Mesenchymal stem cell (in vitro differentiated cells and primary cell): ENCODE measurements at regions not wholly inside any gene's neighbourhood (a gene's known extent, or its start where the extent isn't known, plus 50 kb on each side); places are given as distances from the start of the nearest gene placed in this dataset.

ENCODE experiments used
- DNase-seq: peaks from one replicate; pipeline ENCODE4 v3.0.0-alpha.2; 2013
- H2AFZ ChIP-seq: one replicate; pipeline ENCODE4 v1.6.1; 2013; ENCODE audit warnings: low read depth, mild to moderate bottlenecking, control low read depth, inconsistent platforms, low read length, moderate library complexity
- H2AK5ac ChIP-seq: 2 replicates; pipeline ENCODE4 v1.6.1; 2013; ENCODE audit warnings: low read length, moderate library complexity, mild to moderate bottlenecking, inconsistent platforms; ENCODE audit not compliant: severe bottlenecking
- H2BK120ac ChIP-seq: one replicate; pipeline ENCODE4 v1.6.1; 2013; ENCODE audit warnings: low read depth, mild to moderate bottlenecking, inconsistent platforms, low read length, moderate library complexity
- H2BK12ac ChIP-seq, 2 experiments: one replicate each; pipeline ENCODE4 v1.6.1; 2013; ENCODE audit warnings: inconsistent platforms in 2 of 2, low read length in 2 of 2, mild to moderate bottlenecking in 2 of 2, moderate library complexity in 2 of 2, control low read depth in 1 of 2
- H2BK15ac ChIP-seq: one replicate; pipeline ENCODE4 v1.6.1; 2013; ENCODE audit warnings: mild to moderate bottlenecking, low read depth, inconsistent platforms; ENCODE audit not compliant: poor library complexity, severe bottlenecking
- H2BK5ac ChIP-seq: 2 replicates; pipeline ENCODE4 v1.6.1; 2013; ENCODE audit warnings: low read depth, mild to moderate bottlenecking, low read length, control low read depth, inconsistent platforms; ENCODE audit not compliant: poor library complexity, severe bottlenecking
- H3K14ac ChIP-seq, 2 experiments: one replicate each; pipeline ENCODE4 v1.6.1; 2013; ENCODE audit warnings: inconsistent platforms in 2 of 2, low read length in 2 of 2, control low read depth in 1 of 2, mild to moderate bottlenecking in 1 of 2, moderate library complexity in 1 of 2
- H3K18ac ChIP-seq, 2 experiments: one replicate each; pipeline ENCODE4 v1.6.1; 2013; ENCODE audit warnings: inconsistent platforms in 2 of 2, low read length in 2 of 2, control low read depth in 1 of 2, low read depth in 1 of 2, mild to moderate bottlenecking in 1 of 2
- H3K23ac ChIP-seq, 2 experiments: one replicate each; pipeline ENCODE4 v1.6.1; 2013; ENCODE audit warnings: inconsistent platforms in 2 of 2, low read length in 2 of 2, mild to moderate bottlenecking in 2 of 2, moderate library complexity in 2 of 2, control low read depth in 1 of 2
- H3K27ac ChIP-seq: 2 replicates; pipeline ENCODE4 v1.5.1; 2013; ENCODE audit warnings: mild to moderate bottlenecking, moderate library complexity, low read length, control low read depth, inconsistent platforms; ENCODE audit not compliant: poor library complexity, severe bottlenecking
- H3K27me3 ChIP-seq, 2 experiments: 2 replicates each; pipeline versions ENCODE4 v1.6.1 to v1.7.0; 2013; ENCODE audit warnings: low read length in 2 of 2, mild to moderate bottlenecking in 2 of 2, moderate library complexity in 2 of 2, control low read depth in 1 of 2, inconsistent platforms in 1 of 2; ENCODE audit not compliant: control insufficient read depth in 1 of 2, insufficient read depth in 1 of 2
- H3K36me3 ChIP-seq, 2 experiments: 2 replicates each; pipeline versions ENCODE4 v1.6.1 to v1.7.0; 2013; ENCODE audit warnings: low read length in 2 of 2, control low read depth in 1 of 2, inconsistent platforms in 1 of 2, low read depth in 1 of 2, mild to moderate bottlenecking in 1 of 2; ENCODE audit not compliant: insufficient read depth in 2 of 2, control insufficient read depth in 1 of 2
- H3K4ac ChIP-seq, 2 experiments: one replicate each; pipeline ENCODE4 v1.6.1; 2013; ENCODE audit warnings: inconsistent platforms in 2 of 2, low read length in 2 of 2, mild to moderate bottlenecking in 2 of 2, moderate library complexity in 2 of 2, control low read depth in 1 of 2, low read depth in 1 of 2
- H3K4me1 ChIP-seq: 2 replicates; pipeline ENCODE4 v1.6.1; 2013; ENCODE audit warnings: low read depth, low read length, control low read depth; ENCODE audit not compliant: control insufficient read depth, insufficient read depth
- H3K4me2 ChIP-seq: 2 replicates; pipeline ENCODE4 v1.6.1; 2013; ENCODE audit warnings: low read length, mild to moderate bottlenecking, inconsistent platforms; ENCODE audit not compliant: poor library complexity, severe bottlenecking
- H3K4me3 ChIP-seq, 2 experiments: 2 replicates each; pipeline versions ENCODE4 v1.5.1 to v1.7.0; 2013; ENCODE audit warnings: low read length in 2 of 2, mild to moderate bottlenecking in 2 of 2, control low read depth in 1 of 2, low read depth in 1 of 2; ENCODE audit not compliant: insufficient read depth in 1 of 2
- H3K79me1 ChIP-seq: replicated peaks from 2 replicates; pipeline ENCODE4 v1.6.1; 2013; ENCODE audit warnings: mild to moderate bottlenecking, control low read depth, low read length, inconsistent platforms; ENCODE audit not compliant: poor library complexity, severe bottlenecking
- H3K9ac ChIP-seq: 2 replicates; pipeline ENCODE4 v1.7.0; 2013; ENCODE audit warnings: mild to moderate bottlenecking, low read length, moderate library complexity
- H3K9me3 ChIP-seq: 2 replicates; pipeline ENCODE4 v1.7.0; 2013; ENCODE audit warnings: mild to moderate bottlenecking, low read length; ENCODE audit not compliant: control insufficient read depth
- H4K8ac ChIP-seq: one replicate; pipeline ENCODE4 v1.6.1; 2013; ENCODE audit warnings: inconsistent platforms, mild to moderate bottlenecking, low read length, moderate library complexity
- H4K91ac ChIP-seq: one replicate; pipeline ENCODE4 v1.6.1; 2013; ENCODE audit warnings: mild to moderate bottlenecking, low read length, inconsistent platforms
- WGBS: methylation state at CpG from one replicate; pipeline ENCODE4 v1.1.7; 2013; ENCODE audit warnings: mixed read lengths; 5-methylcytosine and 5-hydroxymethylcytosine counted together

DNA sequence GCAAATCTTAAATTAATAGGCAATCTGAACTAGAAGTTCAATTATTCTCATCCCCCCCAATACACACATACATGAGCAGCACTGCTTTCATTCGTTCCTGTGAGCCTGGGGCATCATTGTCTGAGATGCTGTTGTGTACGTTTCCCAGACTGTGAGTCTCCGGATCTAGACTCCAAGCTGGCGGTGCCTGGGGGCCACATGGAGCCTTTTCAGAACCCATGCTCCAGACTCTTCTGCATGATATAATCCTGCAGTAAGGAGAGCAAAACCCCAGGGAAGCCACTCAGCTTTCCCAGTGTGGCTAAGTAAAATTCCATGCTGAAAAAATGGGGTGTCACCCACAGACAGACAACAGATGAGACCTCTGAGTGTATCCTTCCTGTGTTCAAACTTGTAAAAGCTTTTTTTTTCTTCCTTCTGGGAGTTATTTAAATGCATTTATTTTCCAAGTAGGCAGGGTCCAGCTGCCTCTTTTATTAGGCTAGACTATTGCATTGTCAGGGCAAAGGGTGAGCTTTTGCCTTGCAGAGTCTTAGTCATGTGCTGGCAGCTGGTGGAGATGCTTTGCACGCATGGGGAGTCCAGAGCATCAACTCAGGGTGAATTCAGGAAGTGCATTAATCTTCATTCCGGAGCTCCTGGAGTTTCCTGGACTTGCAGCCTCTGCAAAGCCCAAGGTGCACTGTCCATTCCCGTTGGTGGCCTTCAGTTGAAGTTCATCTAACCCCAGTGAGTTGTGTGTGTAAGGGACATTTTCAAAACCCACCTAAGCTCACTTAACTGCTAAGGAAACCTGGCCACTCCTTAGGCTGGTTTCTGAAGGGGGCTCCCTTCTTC lies 185.7 kb upstream of the ADO start:
- H3K36me3 ChIP-seq = no peaks in the 10 kb centered on the region
- peak; percentile 90 for DNase-seq
- peaks cover 7% of the 10 kb centered on the region for H3K4me1 ChIP-seq
- H2AK5ac ChIP-seq = no peak overlapping the region
- H3K9ac ChIP-seq = no peak overlapping the region
- no peaks in the 10 kb centered on the region for H3K27me3 ChIP-seq
- H2AFZ ChIP-seq = no peak overlapping the region
- H3K14ac ChIP-seq = no peak overlapping the region
- H3K4me2 ChIP-seq = no peak overlapping the region
- no peak overlapping the region for H3K4me3 ChIP-seq
- H3K4ac ChIP-seq = peak overlapping the region in 1 of 2 experiments; percentile 11
- H3K18ac ChIP-seq = no peak overlapping the region
- peak overlapping the region in 1 of 2 experiments; percentile 15 for H2BK12ac ChIP-seq
- no peak overlapping the region for H4K8ac ChIP-seq
- H3K23ac ChIP-seq = no peak overlapping the region
- no peaks in the 10 kb centered on the region for H3K79me1 ChIP-seq
- H3K27ac ChIP-seq = no peak overlapping the region
- H2BK120ac ChIP-seq = no peak overlapping the region
- H4K91ac ChIP-seq = no peak overlapping the region
- H2BK5ac ChIP-seq = no peak overlapping the region
- H2BK15ac ChIP-seq = no peak overlapping the region
- 67% methylated on average over 7 of the region's 7 CpGs for WGBS
- no peaks in the 10 kb centered on the region for H3K9me3 ChIP-seq

DNA sequence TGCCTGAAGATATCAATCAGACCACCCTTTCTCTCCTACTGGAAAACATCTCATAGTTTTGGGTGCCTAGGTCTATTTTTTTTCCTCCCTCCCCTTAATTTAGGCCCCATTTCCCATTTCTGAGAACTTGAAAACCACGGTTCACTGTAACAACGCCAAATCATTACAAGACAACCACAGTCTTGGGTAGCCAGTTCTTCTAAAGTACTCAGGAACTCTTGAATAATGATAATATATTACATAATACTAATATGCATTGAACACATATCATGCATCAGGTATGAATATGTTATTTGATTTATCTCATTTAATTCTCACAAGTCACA lies 185.1 kb upstream of the ADO start:
- WGBS = 95% methylated on average over 2 of the region's 2 CpGs
- H2AK5ac ChIP-seq = no peak overlapping the region
- H3K9me3 ChIP-seq = no peaks in the 10 kb centered on the region
- H4K91ac ChIP-seq = no peak overlapping the region
- no peak overlapping the region for H3K4ac ChIP-seq
- no peaks in the 10 kb centered on the region for H3K79me1 ChIP-seq
- no peak overlapping the region for H3K4me2 ChIP-seq
- H2BK12ac ChIP-seq = no peak overlapping the region
- H3K27ac ChIP-seq = no peak overlapping the region
- H3K4me3 ChIP-seq = no peak overlapping the region
- no peak for DNase-seq
- H2BK120ac ChIP-seq = no peak overlapping the region
- H3K18ac ChIP-seq = no peak overlapping the region
- H3K23ac ChIP-seq = no peak overlapping the region
- H3K9ac ChIP-seq = no peak overlapping the region
- H4K8ac ChIP-seq = no peak overlapping the region
- no peak overlapping the region for H2BK5ac ChIP-seq
- H3K4me1 ChIP-seq = peaks cover 7% of the 10 kb centered on the region
- no peak overlapping the region for H3K14ac ChIP-seq
- H2BK15ac ChIP-seq = no peak overlapping the region
- no peak overlapping the region for H2AFZ ChIP-seq
- no peaks in the 10 kb centered on the region for H3K27me3 ChIP-seq
- no peaks in the 10 kb centered on the region for H3K36me3 ChIP-seq

DNA sequence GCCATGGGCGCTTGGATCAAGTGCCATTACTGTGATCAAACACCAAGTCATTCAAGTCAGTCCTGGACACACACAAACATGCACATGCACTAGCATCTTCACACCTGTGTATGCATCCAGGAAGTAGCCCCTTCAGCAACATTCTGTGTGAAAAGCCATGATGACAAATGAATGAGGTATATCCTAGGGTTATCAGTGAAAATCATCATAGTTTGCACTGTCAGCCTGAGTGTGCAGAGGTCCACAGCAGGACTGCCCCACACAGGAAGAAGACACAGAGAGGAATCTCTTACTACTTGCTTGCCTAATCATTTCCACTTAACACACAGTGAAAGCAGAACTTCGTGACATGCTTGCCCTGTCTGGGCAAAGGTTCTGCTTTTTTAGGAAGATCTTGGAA lies 184.0 kb upstream of the ADO start:
- DNase-seq = no peak
- no peaks in the 10 kb centered on the region for H3K9me3 ChIP-seq
- H3K4me3 ChIP-seq = no peak overlapping the region
- H3K36me3 ChIP-seq = no peaks in the 10 kb centered on the region
- H3K27me3 ChIP-seq = no peaks in the 10 kb centered on the region
- H3K18ac ChIP-seq = peak overlapping the region in 1 of 2 experiments; percentile 28
- peak overlapping the region in 1 of 2 experiments; percentile 72 for H2BK12ac ChIP-seq
- no peak overlapping the region for H2BK5ac ChIP-seq
- no peak overlapping the region for H2BK15ac ChIP-seq
- H2BK120ac ChIP-seq = no peak overlapping the region
- no peak overlapping the region for H3K4ac ChIP-seq
- no peak overlapping the region for H2AK5ac ChIP-seq
- WGBS = 88% methylated on average over 2 of the region's 2 CpGs
- no peak overlapping the region for H3K4me2 ChIP-seq
- H3K23ac ChIP-seq = no peak overlapping the region
- peaks cover 6% of the 10 kb centered on the region for H3K4me1 ChIP-seq
- H4K8ac ChIP-seq = no peak overlapping the region
- H3K9ac ChIP-seq = no peak overlapping the region
- H3K14ac ChIP-seq = no peak overlapping the region
- H3K27ac ChIP-seq = no peak overlapping the region
- H4K91ac ChIP-seq = no peak overlapping the region
- H3K79me1 ChIP-seq = no peaks in the 10 kb centered on the region
- no peak overlapping the region for H2AFZ ChIP-seq

DNA sequence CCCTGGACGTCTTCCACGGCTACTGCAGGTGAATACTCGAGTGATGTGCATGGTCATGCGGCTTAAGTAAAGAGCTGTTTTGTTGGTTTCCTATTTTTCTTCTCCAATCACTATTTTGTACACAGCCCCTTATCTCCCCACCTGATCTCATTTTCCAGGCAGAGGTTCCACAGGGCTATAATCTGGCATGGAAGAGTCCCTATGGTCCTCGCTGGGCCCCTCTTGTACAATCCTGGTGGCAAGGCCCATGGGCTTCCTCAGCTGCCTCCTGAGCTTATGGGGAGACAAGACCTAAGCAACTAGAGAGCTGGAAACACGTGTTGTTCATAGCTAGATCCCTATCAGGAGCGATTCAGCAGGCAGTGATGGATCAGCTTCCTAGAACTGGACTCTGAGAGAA lies 181.3 kb upstream of the ADO start:
- H3K4ac ChIP-seq = no peak overlapping the region
- H3K4me3 ChIP-seq = no peak overlapping the region
- DNase-seq = no peak
- peaks cover 9% of the 10 kb centered on the region for H3K4me1 ChIP-seq
- no peak overlapping the region for H4K8ac ChIP-seq
- H4K91ac ChIP-seq = no peak overlapping the region
- no peak overlapping the region for H3K27ac ChIP-seq
- H3K36me3 ChIP-seq = no peaks in the 10 kb centered on the region
- H2BK120ac ChIP-seq = no peak overlapping the region
- no peak overlapping the region for H3K23ac ChIP-seq
- no peaks in the 10 kb centered on the region for H3K27me3 ChIP-seq
- H2AFZ ChIP-seq = no peak overlapping the region
- no peaks in the 10 kb centered on the region for H3K79me1 ChIP-seq
- H2BK5ac ChIP-seq = no peak overlapping the region
- H3K14ac ChIP-seq = no peak overlapping the region
- no peak overlapping the region for H3K4me2 ChIP-seq
- 85% methylated on average over 7 of the region's 7 CpGs for WGBS
- no peaks in the 10 kb centered on the region for H3K9me3 ChIP-seq
- H2BK15ac ChIP-seq = no peak overlapping the region
- no peak overlapping the region for H2BK12ac ChIP-seq
- H3K18ac ChIP-seq = no peak overlapping the region
- no peak overlapping the region for H2AK5ac ChIP-seq
- no peak overlapping the region for H3K9ac ChIP-seq
